A549 (cell line): ENCODE measurements at regions not wholly inside any gene's neighbourhood (a gene's known extent, or its start where the extent isn't known, plus 50 kb on each side); places are given as distances from the start of the nearest gene placed in this dataset.

Source experiments
- CBX8 ChIP-seq: fragments of 200-600 bp; sonication (generic); IDR thresholded peaks from 2 replicates; pipeline ENCODE4 v1.6.1; 2016
- CHD2 ChIP-seq: fragments of 150-350 bp; IDR thresholded peaks from 2 replicates; pipeline ENCODE4 v1.6.1; 2014; ENCODE audit warnings: low read length; ENCODE audit not compliant: partially characterized antibody
- EHMT2 ChIP-seq: fragments of 200-600 bp; sonication (generic); IDR thresholded peaks from 2 replicates; pipeline ENCODE4 v1.6.1; 2016; ENCODE audit warnings: antibody characterized with exemption, low read depth, mild to moderate bottlenecking, moderate library complexity
- EP300 ChIP-seq, 2 experiments: fragments of >200 bp; sonication (Bioruptor Twin); formaldehyde crosslinking; IDR thresholded peaks; 2 replicates in 1 of 2; 3 replicates in 1 of 2; pipeline ENCODE4 v1.6.1; 2016 to 2017
- FOSL2 ChIP-seq, 2 experiments: fragments of 450-650 bp in 1 of 2; fragments of >200 bp in 1 of 2; sonication (Bioruptor Twin) in 1 of 2; formaldehyde crosslinking; IDR thresholded peaks; 2 replicates each; pipeline versions ENCODE4 v1.5.0 to v1.6.1; 2016 to 2020; ENCODE audit warnings: mild to moderate bottlenecking in 1 of 2, moderate library complexity in 1 of 2
- KDM1A ChIP-seq: fragments of 200-600 bp; sonication (generic); IDR thresholded peaks from 2 replicates; pipeline ENCODE4 v1.6.1; 2016; ENCODE audit warnings: low read depth, mild to moderate bottlenecking
- NFE2L2 ChIP-seq: fragments of 150-350 bp; conservative IDR thresholded peaks from 2 replicates; pipeline ENCODE4 v1.6.1; 2014; ENCODE audit warnings: low read length
- POLR2A ChIP-seq: IDR thresholded peaks from 2 replicates; pipeline ENCODE4 v1.6.1; 2012; ENCODE audit warnings: mild to moderate bottlenecking, low read length
- RAD21 ChIP-seq, 2 experiments: fragments of >200 bp in 1 of 2; sonication (Bioruptor Twin) in 1 of 2; formaldehyde crosslinking in 1 of 2; IDR thresholded peaks in 1 of 2; conservative IDR thresholded peaks in 1 of 2; 2 replicates in 1 of 2; 3 replicates in 1 of 2; pipeline ENCODE4 v1.6.1; 2012 to 2018; ENCODE audit warnings: inconsistent platforms in 1 of 2
- RNF2 ChIP-seq: fragments of 200-600 bp; sonication (generic); IDR thresholded peaks from 2 replicates; pipeline ENCODE4 v1.6.1; 2016; ENCODE audit warnings: low read depth, mild to moderate bottlenecking, antibody characterized with exemption, moderate library complexity, borderline replicate concordance
- SREBF2 ChIP-seq: fragments of 450-650 bp; IDR thresholded peaks from 2 replicates; pipeline ENCODE4 v1.6.1; 2014; ENCODE audit warnings: mild to moderate bottlenecking, moderate library complexity
- TF ChIP-seq, protein P1 (sequence below): fragments of >200 bp; sonication (Bioruptor Twin); formaldehyde crosslinking; IDR thresholded peaks from 3 replicates; pipeline ENCODE4 v1.5.1; 2016
- TF ChIP-seq, protein P2 (sequence below): IDR thresholded peaks from 2 replicates; pipeline ENCODE4 v1.6.1; 2012
- TF ChIP-seq, protein P3 (sequence below): fragments of 150-350 bp; IDR thresholded peaks from 2 replicates; pipeline ENCODE4 v1.6.1; 2014; ENCODE audit warnings: low read depth, mild to moderate bottlenecking, low read length

DNA sequence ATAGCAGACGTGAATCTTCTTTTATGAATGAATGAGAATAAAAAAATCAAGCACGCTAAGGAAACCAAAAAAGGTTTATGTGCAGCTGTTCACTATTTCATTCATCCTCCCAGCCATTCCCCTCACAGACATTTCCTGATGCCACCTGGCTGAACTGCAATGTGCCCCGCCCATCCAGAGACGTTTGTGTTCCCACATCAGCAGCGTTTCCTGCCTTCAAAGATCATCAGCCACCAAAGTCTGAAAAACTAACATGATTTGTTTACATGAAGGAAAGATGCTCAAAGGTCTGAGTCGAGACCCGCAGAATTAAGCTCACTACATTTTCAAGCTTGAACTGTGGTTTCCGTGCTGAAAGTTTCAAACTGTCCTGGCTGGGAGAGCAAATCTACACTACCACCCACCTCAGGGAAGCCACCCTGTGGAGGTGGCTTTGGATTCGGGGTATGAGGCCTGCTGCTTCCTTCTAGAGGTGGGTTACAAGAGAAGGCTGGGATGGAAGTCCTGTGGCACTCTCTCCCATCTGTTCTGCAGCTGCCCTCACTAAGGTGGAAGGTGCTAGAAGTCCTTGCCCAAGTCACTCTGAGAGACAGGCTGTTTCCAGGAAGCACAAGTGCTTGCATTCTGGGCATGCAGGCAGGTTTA, 201.3 kb upstream of the OSR1 start:
- TF ChIP-seq POLR2A (no peak), CBX8 (no peak), RAD21 (conservative IDR thresholded peaks at IDR 0.05 in 1 of 2, IDR thresholded peaks at IDR 0.05 in 1 of 2) (no peak), CHD2 (no peak), RNF2 (no peak), KDM1A (no peak), EHMT2 (no peak), EP300 (IDR thresholded peaks at IDR 0.05) (no peak), FOSL2 (IDR thresholded peaks at IDR 0.05) (no peak), FOSL2 (CRISPR knock-in tag; IDR thresholded peaks at IDR 0.05) (no peak), SREBF2 (no peak), NFE2L2 (no peak)
- TF ChIP-seq, protein P1, sequence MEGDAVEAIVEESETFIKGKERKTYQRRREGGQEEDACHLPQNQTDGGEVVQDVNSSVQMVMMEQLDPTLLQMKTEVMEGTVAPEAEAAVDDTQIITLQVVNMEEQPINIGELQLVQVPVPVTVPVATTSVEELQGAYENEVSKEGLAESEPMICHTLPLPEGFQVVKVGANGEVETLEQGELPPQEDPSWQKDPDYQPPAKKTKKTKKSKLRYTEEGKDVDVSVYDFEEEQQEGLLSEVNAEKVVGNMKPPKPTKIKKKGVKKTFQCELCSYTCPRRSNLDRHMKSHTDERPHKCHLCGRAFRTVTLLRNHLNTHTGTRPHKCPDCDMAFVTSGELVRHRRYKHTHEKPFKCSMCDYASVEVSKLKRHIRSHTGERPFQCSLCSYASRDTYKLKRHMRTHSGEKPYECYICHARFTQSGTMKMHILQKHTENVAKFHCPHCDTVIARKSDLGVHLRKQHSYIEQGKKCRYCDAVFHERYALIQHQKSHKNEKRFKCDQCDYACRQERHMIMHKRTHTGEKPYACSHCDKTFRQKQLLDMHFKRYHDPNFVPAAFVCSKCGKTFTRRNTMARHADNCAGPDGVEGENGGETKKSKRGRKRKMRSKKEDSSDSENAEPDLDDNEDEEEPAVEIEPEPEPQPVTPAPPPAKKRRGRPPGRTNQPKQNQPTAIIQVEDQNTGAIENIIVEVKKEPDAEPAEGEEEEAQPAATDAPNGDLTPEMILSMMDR, result no peak
- TF ChIP-seq, protein P2, sequence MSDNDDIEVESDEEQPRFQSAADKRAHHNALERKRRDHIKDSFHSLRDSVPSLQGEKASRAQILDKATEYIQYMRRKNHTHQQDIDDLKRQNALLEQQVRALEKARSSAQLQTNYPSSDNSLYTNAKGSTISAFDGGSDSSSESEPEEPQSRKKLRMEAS, result no peak
- TF ChIP-seq, protein P3, sequence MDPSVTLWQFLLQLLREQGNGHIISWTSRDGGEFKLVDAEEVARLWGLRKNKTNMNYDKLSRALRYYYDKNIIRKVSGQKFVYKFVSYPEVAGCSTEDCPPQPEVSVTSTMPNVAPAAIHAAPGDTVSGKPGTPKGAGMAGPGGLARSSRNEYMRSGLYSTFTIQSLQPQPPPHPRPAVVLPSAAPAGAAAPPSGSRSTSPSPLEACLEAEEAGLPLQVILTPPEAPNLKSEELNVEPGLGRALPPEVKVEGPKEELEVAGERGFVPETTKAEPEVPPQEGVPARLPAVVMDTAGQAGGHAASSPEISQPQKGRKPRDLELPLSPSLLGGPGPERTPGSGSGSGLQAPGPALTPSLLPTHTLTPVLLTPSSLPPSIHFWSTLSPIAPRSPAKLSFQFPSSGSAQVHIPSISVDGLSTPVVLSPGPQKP, result no peak
